Fibroblast of the aortic adventitia (primary cell): ENCODE measurements at regions not wholly inside any gene's neighbourhood (a gene's known extent, or its start where the extent isn't known, plus 50 kb on each side); places are given as distances from the start of the nearest gene placed in this dataset. TPM values are rescaled to one million over a fixed set of nuclear protein-coding genes. Genes with fewer than 3 reads are reported as not detected.

Source experiments
- DNase-seq: peaks from one replicate; pipeline ENCODE4 v3.0.0-alpha.2; 2010; ENCODE audit warnings: low read depth
- H3K4me3 ChIP-seq: 2 replicates; pipeline ENCODE4 v1.5.1; 2011; ENCODE audit warnings: low read depth, mild to moderate bottlenecking, control low read depth, low read length, moderate library complexity
- CTCF ChIP-seq: IDR thresholded peaks from 2 replicates; pipeline ENCODE4 v1.5.1; 2011; ENCODE audit warnings: mild to moderate bottlenecking, low read length, control low read depth, inconsistent platforms; ENCODE audit not compliant: insufficient read depth
- small RNA-seq: library from RNA; depleted of rRNA; stranded (forward); fragments of <200 nt; gene quantifications from one replicate; pipeline ENCODE3, GENCODE V24; 2012

- TF ChIP-seq CTCF = no peak
- DNase-seq = no peak
- no peak overlapping the region for H3K4me3 ChIP-seq
Measured at GRCh38 chr6:51552435-51552834, 535.0 kb downstream of the PKHD1 start.

- TF ChIP-seq CTCF = no peak
- DNase-seq = no peak
- no peak overlapping the region for H3K4me3 ChIP-seq
Measured at GRCh38 chr6:51553246-51554015, 534.0 kb downstream of the PKHD1 start.

GRCh38 chr6:51554029-51554428 is 533.4 kb downstream of the PKHD1 start:
- H3K4me3 ChIP-seq = no peak overlapping the region
- no peak for TF ChIP-seq CTCF
- DNase-seq = no peak

GRCh38 chr6:51559059-51559458 is 528.4 kb downstream of the PKHD1 start:
- no peak overlapping the region for H3K4me3 ChIP-seq
- no peak for DNase-seq
- no peak for TF ChIP-seq CTCF

- DNase-seq = no peak
- no peak for TF ChIP-seq CTCF
- no peak overlapping the region for H3K4me3 ChIP-seq
Measured at GRCh38 chr6:51562198-51562597, 525.2 kb downstream of the PKHD1 start.

Small RNA genes lying in the stretch of these regions (small RNA-seq; reads per million reads assigned to genes)
- gene RF00572 = not detected
